ENCODE measurements at regions not wholly inside any gene's neighbourhood (a gene's known extent, or its start where the extent isn't known, plus 50 kb on each side); places are given as distances from the start of the nearest gene placed in this dataset.

- no peak overlapping the region for H3K27ac ChIP-seq (ENCODE audit: low read depth, low read length, poor library complexity, severe bottlenecking)
- H3K9me3 ChIP-seq (ENCODE audit: low read length), result no peaks in the 10 kb centered on the region
- H3K4me1 ChIP-seq (ENCODE audit: insufficient read depth, low read length, severe bottlenecking), result no peaks in the 10 kb centered on the region
- H3K9ac ChIP-seq (ENCODE audit: low read length), result no peak overlapping the region
- no peak overlapping the region for H3K4me3 ChIP-seq (ENCODE audit: low read depth, low read length, poor library complexity, severe bottlenecking)
- H3K4me2 ChIP-seq (ENCODE audit: low read length), result no peak overlapping the region
- TF ChIP-seq EZH2 (IDR thresholded peaks at IDR 0.05; ENCODE audit: borderline replicate concordance, low read length) (no peak), CTCF (IDR thresholded peaks at IDR 0.05; ENCODE audit: low read length) (no peak)
- no peaks in the 10 kb centered on the region for H3F3A ChIP-seq (ENCODE audit: insufficient read depth, low read length)
- H3K79me2 ChIP-seq (ENCODE audit: insufficient read depth, low read length), result no peaks in the 10 kb centered on the region
- no peak overlapping the region for H2AFZ ChIP-seq (ENCODE audit: low read length)
- no peaks in the 10 kb centered on the region for H4K20me1 ChIP-seq (ENCODE audit: insufficient read depth, low read length)
- no peaks in the 10 kb centered on the region for H3K27me3 ChIP-seq (ENCODE audit: insufficient read depth, low read length)
- H3K9me2 ChIP-seq (ENCODE audit: low read depth, low read length), result no peaks in the 10 kb centered on the region
- no peaks in the 10 kb centered on the region for H3K36me3 ChIP-seq (ENCODE audit: insufficient read depth, low read length)
Measured at GRCh38 chr13:106153876-106154275, 381.6 kb downstream of the EFNB2 start.

DNA sequence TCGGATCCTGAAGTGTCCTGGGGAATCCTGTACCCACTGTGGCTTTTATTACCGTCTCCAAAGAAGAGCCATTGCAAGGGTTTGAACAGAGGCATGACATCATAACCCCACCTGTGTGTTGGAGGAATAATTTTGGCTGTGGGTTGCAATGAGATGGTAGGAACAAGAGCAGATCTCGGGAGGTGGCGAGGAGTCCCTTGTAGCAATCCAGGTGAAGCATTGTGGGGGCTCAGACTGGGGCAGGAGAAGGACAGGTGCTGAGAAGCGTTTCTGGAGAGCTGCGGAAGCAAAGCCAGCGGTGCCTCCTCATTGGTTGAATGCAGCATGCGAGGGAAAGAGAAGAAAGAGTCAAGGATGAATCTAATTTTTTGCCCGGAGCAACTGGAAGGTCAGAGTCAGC is 382.4 kb downstream of the EFNB2 start:
- no peak overlapping the region for H3K4me3 ChIP-seq (ENCODE audit: low read depth, low read length, poor library complexity, severe bottlenecking)
- no peak overlapping the region for H3K27ac ChIP-seq (ENCODE audit: low read depth, low read length, poor library complexity, severe bottlenecking)
- no peaks in the 10 kb centered on the region for H3K27me3 ChIP-seq (ENCODE audit: insufficient read depth, low read length)
- H2AFZ ChIP-seq (ENCODE audit: low read length), result no peak overlapping the region
- no peaks in the 10 kb centered on the region for H4K20me1 ChIP-seq (ENCODE audit: insufficient read depth, low read length)
- H3K4me2 ChIP-seq (ENCODE audit: low read length), result no peak overlapping the region
- TF ChIP-seq EZH2 (IDR thresholded peaks at IDR 0.05; ENCODE audit: borderline replicate concordance, low read length) (no peak), CTCF (IDR thresholded peaks at IDR 0.05; ENCODE audit: low read length) (no peak)
- no peak overlapping the region for H3K9ac ChIP-seq (ENCODE audit: low read length)
- no peaks in the 10 kb centered on the region for H3K9me2 ChIP-seq (ENCODE audit: low read depth, low read length)
- no peaks in the 10 kb centered on the region for H3K79me2 ChIP-seq (ENCODE audit: insufficient read depth, low read length)
- no peaks in the 10 kb centered on the region for H3K4me1 ChIP-seq (ENCODE audit: insufficient read depth, low read length, severe bottlenecking)
- H3K9me3 ChIP-seq (ENCODE audit: low read length), result no peaks in the 10 kb centered on the region
- H3F3A ChIP-seq (ENCODE audit: insufficient read depth, low read length), result no peaks in the 10 kb centered on the region
- no peaks in the 10 kb centered on the region for H3K36me3 ChIP-seq (ENCODE audit: insufficient read depth, low read length)

GRCh38 chr13:106152047-106152446 is 383.4 kb downstream of the EFNB2 start:
- no peak for TF ChIP-seq CTCF (IDR thresholded peaks at IDR 0.05; ENCODE audit: low read length)
- TF ChIP-seq EZH2 (IDR thresholded peaks at IDR 0.05; ENCODE audit: borderline replicate concordance, low read length), result no peak
- H3K36me3 ChIP-seq (ENCODE audit: insufficient read depth, low read length), result no peaks in the 10 kb centered on the region
- H3K4me1 ChIP-seq (ENCODE audit: insufficient read depth, low read length, severe bottlenecking), result no peaks in the 10 kb centered on the region
- no peak overlapping the region for H3K4me2 ChIP-seq (ENCODE audit: low read length)
- no peak overlapping the region for H3K27ac ChIP-seq (ENCODE audit: low read depth, low read length, poor library complexity, severe bottlenecking)
- H2AFZ ChIP-seq (ENCODE audit: low read length), result no peak overlapping the region
- no peaks in the 10 kb centered on the region for H3F3A ChIP-seq (ENCODE audit: insufficient read depth, low read length)
- H3K79me2 ChIP-seq (ENCODE audit: insufficient read depth, low read length), result no peaks in the 10 kb centered on the region
- H3K9ac ChIP-seq (ENCODE audit: low read length), result no peak overlapping the region
- H3K27me3 ChIP-seq (ENCODE audit: insufficient read depth, low read length), result no peaks in the 10 kb centered on the region
- H3K9me2 ChIP-seq (ENCODE audit: low read depth, low read length), result no peaks in the 10 kb centered on the region
- no peaks in the 10 kb centered on the region for H3K9me3 ChIP-seq (ENCODE audit: low read length)
- no peak overlapping the region for H3K4me3 ChIP-seq (ENCODE audit: low read depth, low read length, poor library complexity, severe bottlenecking)
- H4K20me1 ChIP-seq (ENCODE audit: insufficient read depth, low read length), result no peaks in the 10 kb centered on the region
